Esophagus muscularis mucosa (tissue), 3 donors: ENCODE measurements at regions not wholly inside any gene's neighbourhood (a gene's known extent, or its start where the extent isn't known, plus 50 kb on each side); places are given as distances from the start of the nearest gene placed in this dataset.

Experiments
- CTCF ChIP-seq, 3 experiments: fragments of 200-600 bp in 2 of 3; fragments of 450-650 bp in 1 of 3; sonication (generic) in 2 of 3; IDR thresholded peaks; one replicate each; pipeline ENCODE4 v1.5.1; 2017 to 2019; ENCODE audit warnings: antibody characterized with exemption in 3 of 3, mild to moderate bottlenecking in 2 of 3, moderate library complexity in 1 of 3
- EP300 ChIP-seq: sonication (generic); formaldehyde crosslinking; IDR thresholded peaks from one replicate; pipeline ENCODE4 v1.6.1; 2017; ENCODE audit warnings: antibody characterized with exemption

- TF ChIP-seq EP300 = no peak
- TF ChIP-seq CTCF (IDR thresholded peaks at IDR 0.05) = no peak
These were observed 492.2 kb upstream of the AADAT start for GRCh38 chr4:170581969-170582368.
